DOHH2 (cell line): ENCODE measurements at regions not wholly inside any gene's neighbourhood (a gene's known extent, or its start where the extent isn't known, plus 50 kb on each side); places are given as distances from the start of the nearest gene placed in this dataset.

Source experiments
- EZH2phosphoT487 ChIP-seq: fragments of 200-600 bp; sonication (generic); IDR thresholded peaks from 2 replicates; pipeline ENCODE4 v1.6.1; 2017; ENCODE audit warnings: borderline replicate concordance, mild to moderate bottlenecking, antibody characterized with exemption, low read length, moderate library complexity, mixed read lengths
- TF ChIP-seq, protein P1 (sequence below): fragments of 200-600 bp; sonication (generic); IDR thresholded peaks from one replicate; pipeline ENCODE4 v1.5.1; 2014; ENCODE audit warnings: antibody characterized with exemption, mild to moderate bottlenecking, low read depth, low read length; ENCODE audit not compliant: poor library complexity, severe bottlenecking

DNA sequence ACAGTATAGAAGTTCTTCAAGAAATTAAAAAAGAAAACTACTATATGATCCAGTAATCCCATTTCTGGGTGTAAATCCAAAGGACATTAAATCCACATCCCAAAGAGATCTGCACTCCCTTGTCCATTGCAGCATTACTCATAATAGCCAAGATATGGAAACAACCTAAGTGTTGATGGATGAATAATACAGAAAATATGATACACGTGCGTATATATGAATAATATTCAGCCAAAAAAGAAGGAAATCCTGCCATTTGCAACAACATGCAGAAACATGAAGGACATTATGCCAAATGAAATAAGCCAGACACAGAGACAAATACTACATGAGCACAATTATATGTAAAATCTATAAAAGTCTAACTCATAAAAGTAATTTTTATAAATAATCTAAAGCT is 306.3 kb upstream of the ANO3 start:
- TF ChIP-seq, protein P1, sequence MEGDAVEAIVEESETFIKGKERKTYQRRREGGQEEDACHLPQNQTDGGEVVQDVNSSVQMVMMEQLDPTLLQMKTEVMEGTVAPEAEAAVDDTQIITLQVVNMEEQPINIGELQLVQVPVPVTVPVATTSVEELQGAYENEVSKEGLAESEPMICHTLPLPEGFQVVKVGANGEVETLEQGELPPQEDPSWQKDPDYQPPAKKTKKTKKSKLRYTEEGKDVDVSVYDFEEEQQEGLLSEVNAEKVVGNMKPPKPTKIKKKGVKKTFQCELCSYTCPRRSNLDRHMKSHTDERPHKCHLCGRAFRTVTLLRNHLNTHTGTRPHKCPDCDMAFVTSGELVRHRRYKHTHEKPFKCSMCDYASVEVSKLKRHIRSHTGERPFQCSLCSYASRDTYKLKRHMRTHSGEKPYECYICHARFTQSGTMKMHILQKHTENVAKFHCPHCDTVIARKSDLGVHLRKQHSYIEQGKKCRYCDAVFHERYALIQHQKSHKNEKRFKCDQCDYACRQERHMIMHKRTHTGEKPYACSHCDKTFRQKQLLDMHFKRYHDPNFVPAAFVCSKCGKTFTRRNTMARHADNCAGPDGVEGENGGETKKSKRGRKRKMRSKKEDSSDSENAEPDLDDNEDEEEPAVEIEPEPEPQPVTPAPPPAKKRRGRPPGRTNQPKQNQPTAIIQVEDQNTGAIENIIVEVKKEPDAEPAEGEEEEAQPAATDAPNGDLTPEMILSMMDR: no peak
- TF ChIP-seq EZH2phosphoT487: no peak
